H9 (cell line): ENCODE measurements at regions not wholly inside any gene's neighbourhood (a gene's known extent, or its start where the extent isn't known, plus 50 kb on each side); places are given as distances from the start of the nearest gene placed in this dataset.

Source experiments
- DNase-seq: peaks from one replicate; pipeline ENCODE4 v3.0.0-alpha.2; 2017
- H2AFZ ChIP-seq: one replicate; pipeline ENCODE4 v1.6.1; 2013; ENCODE audit warnings: mild to moderate bottlenecking, low read length, control low read depth, moderate library complexity
- H2AK5ac ChIP-seq: 2 replicates; pipeline ENCODE4 v1.6.1; 2013; ENCODE audit warnings: low read length, control low read depth, mixed read lengths; ENCODE audit not compliant: insufficient read length
- H2BK120ac ChIP-seq: one replicate; pipeline ENCODE4 v1.6.1; 2013; ENCODE audit warnings: low read depth, mild to moderate bottlenecking, low read length, control low read depth, inconsistent platforms; ENCODE audit not compliant: poor library complexity, severe bottlenecking
- H2BK12ac ChIP-seq: 2 replicates; pipeline ENCODE4 v1.6.1; 2013; ENCODE audit warnings: low read length, control low read depth, mixed read lengths, low read depth; ENCODE audit not compliant: insufficient read length
- H2BK15ac ChIP-seq: 2 replicates; pipeline ENCODE4 v1.6.1; 2013; ENCODE audit warnings: low read depth, low read length, control low read depth
- H2BK20ac ChIP-seq: one replicate; pipeline ENCODE4 v1.6.1; 2013; ENCODE audit warnings: low read depth, mild to moderate bottlenecking, low read length, control low read depth, inconsistent platforms; ENCODE audit not compliant: poor library complexity, severe bottlenecking
- H2BK5ac ChIP-seq: 2 replicates; pipeline ENCODE4 v1.6.1; 2013; ENCODE audit warnings: low read length, control low read depth, mixed read lengths; ENCODE audit not compliant: insufficient read length
- H3K14ac ChIP-seq: 2 replicates; pipeline ENCODE4 v1.6.1; 2013; ENCODE audit warnings: low read length, control low read depth; ENCODE audit not compliant: insufficient read depth
- H3K18ac ChIP-seq: 2 replicates; pipeline ENCODE4 v1.6.1; 2013; ENCODE audit warnings: low read depth, mild to moderate bottlenecking, mixed read lengths, low read length, control low read depth; ENCODE audit not compliant: insufficient read length
- H3K23ac ChIP-seq: 2 replicates; pipeline ENCODE4 v1.6.1; 2013; ENCODE audit warnings: low read length, control low read depth, mixed read lengths, low read depth; ENCODE audit not compliant: insufficient read length
- H3K23me2 ChIP-seq: 2 replicates; pipeline ENCODE4 v1.6.1; 2013; ENCODE audit warnings: low read depth, mild to moderate bottlenecking, mixed read lengths, low read length, control low read depth; ENCODE audit not compliant: insufficient read length, poor library complexity, severe bottlenecking
- H3K27ac ChIP-seq: 2 replicates; pipeline ENCODE4 v1.5.1; 2013; ENCODE audit warnings: low read length, control low read depth, mixed read lengths, low read depth; ENCODE audit not compliant: insufficient read length
- H3K27me3 ChIP-seq: 2 replicates; pipeline ENCODE4 v1.6.1; 2013; ENCODE audit warnings: low read length, control low read depth, inconsistent platforms; ENCODE audit not compliant: insufficient read depth
- H3K4ac ChIP-seq: 2 replicates; pipeline ENCODE4 v1.6.1; 2013; ENCODE audit warnings: low read depth, mild to moderate bottlenecking, control low read depth, inconsistent platforms, low read length, moderate library complexity
- H3K4me1 ChIP-seq: 2 replicates; pipeline ENCODE4 v1.6.1; 2013; ENCODE audit warnings: low read length, control low read depth, inconsistent platforms; ENCODE audit not compliant: insufficient read depth
- H3K4me2 ChIP-seq: 2 replicates; pipeline ENCODE4 v1.6.1; 2013; ENCODE audit warnings: low read length, control low read depth, mixed read lengths; ENCODE audit not compliant: insufficient read length, insufficient read depth
- H3K56ac ChIP-seq: 2 replicates; pipeline ENCODE4 v1.6.1; 2013; ENCODE audit warnings: low read depth, mild to moderate bottlenecking, mixed read lengths, low read length, control low read depth; ENCODE audit not compliant: insufficient read length
- H3K79me1 ChIP-seq: 2 replicates; pipeline ENCODE4 v1.6.1; 2013; ENCODE audit warnings: low read depth, mild to moderate bottlenecking, moderate library complexity, low read length, control low read depth, inconsistent platforms; ENCODE audit not compliant: insufficient read depth, poor library complexity, severe bottlenecking
- H3K79me2 ChIP-seq: 2 replicates; pipeline ENCODE4 v1.6.1; 2013; ENCODE audit warnings: low read length, control low read depth, inconsistent platforms; ENCODE audit not compliant: insufficient read depth
- H3K9ac ChIP-seq: 2 replicates; pipeline ENCODE4 v1.6.1; 2013; ENCODE audit warnings: low read length, control low read depth, mixed read lengths; ENCODE audit not compliant: insufficient read length; ENCODE audit errors: extremely low read depth
- H3K9me3 ChIP-seq: one replicate; pipeline ENCODE4 v1.6.1; 2013; ENCODE audit warnings: low read depth, low read length, inconsistent platforms; ENCODE audit not compliant: control insufficient read depth
- H3T11ph ChIP-seq: one replicate; pipeline ENCODE4 v1.6.1; 2013; ENCODE audit warnings: mild to moderate bottlenecking, low read length, control low read depth, inconsistent platforms
- H4K20me1 ChIP-seq: one replicate; pipeline ENCODE4 v1.6.1; 2013; ENCODE audit not compliant: control insufficient read depth, insufficient read length, insufficient read depth
- H4K5ac ChIP-seq: 2 replicates; pipeline ENCODE4 v1.6.1; 2013; ENCODE audit warnings: low read depth, mild to moderate bottlenecking, mixed read lengths, low read length, control low read depth; ENCODE audit not compliant: insufficient read length
- H4K8ac ChIP-seq: replicated peaks from 2 replicates; pipeline ENCODE4 v1.6.1; 2013; ENCODE audit warnings: low read length, control low read depth, mixed read lengths, low read depth; ENCODE audit not compliant: insufficient read length
- H4K91ac ChIP-seq: 2 replicates; pipeline ENCODE4 v1.6.1; 2013; ENCODE audit warnings: low read depth, mild to moderate bottlenecking, moderate library complexity, mixed read lengths, low read length, control low read depth; ENCODE audit not compliant: insufficient read length
- H3K27ac Mint-ChIP-seq, 3 experiments: 2 replicates in 2 of 3; 3 replicates in 1 of 3; pipeline ENCODE4 v1.8.0; 2020 to 2021; ENCODE audit warnings: mixed read lengths in 3 of 3, mild to moderate bottlenecking in 1 of 3, moderate library complexity in 1 of 3
- H3K27me3 Mint-ChIP-seq: 2 replicates; pipeline ENCODE4 v1.8.0; 2021; ENCODE audit warnings: low read depth, mild to moderate bottlenecking, moderate library complexity, mixed read lengths
- H3K36me3 Mint-ChIP-seq, 3 experiments: 2 replicates in 2 of 3; 3 replicates in 1 of 3; pipeline ENCODE4 v1.8.0; 2020 to 2021; ENCODE audit warnings: low read depth in 3 of 3, mixed read lengths in 3 of 3; ENCODE audit not compliant: insufficient read depth in 1 of 3
- H3K4me1 Mint-ChIP-seq, 2 experiments: 2 replicates each; pipeline ENCODE4 v1.8.0; 2020; ENCODE audit warnings: mixed read lengths in 2 of 2
- H3K4me3 Mint-ChIP-seq, 2 experiments: 2 replicates in 1 of 2; 3 replicates in 1 of 2; pipeline ENCODE4 v1.8.0; 2020 to 2021; ENCODE audit warnings: mild to moderate bottlenecking in 2 of 2, mixed read lengths in 2 of 2, moderate library complexity in 1 of 2
- H3K9me3 Mint-ChIP-seq, 2 experiments: 2 replicates in 1 of 2; 3 replicates in 1 of 2; pipeline ENCODE4 v1.8.0; 2020; ENCODE audit warnings: mild to moderate bottlenecking in 2 of 2, mixed read lengths in 2 of 2, moderate library complexity in 1 of 2
- CTCF ChIP-seq: fragments of 200-600 bp; sonication (generic); conservative IDR thresholded peaks from 3 replicates; pipeline ENCODE4 v1.8.0; 2021; ENCODE audit warnings: antibody characterized with exemption, mild to moderate bottlenecking
- WGBS: extraction: QIAGEN DNeasy Blood & Tissue Kit; methylation state at CpG from one replicate; pipeline ENCODE4 v1.1.7; 2013; ENCODE audit warnings: missing lambda C conversion rate, low lambda C conversion rate, mixed read lengths; ENCODE audit not compliant: insufficient read length; ENCODE audit errors: extremely low coverage; 5-methylcytosine and 5-hydroxymethylcytosine counted together

- H3K18ac ChIP-seq = no peak overlapping the region
- H3K9me3 Mint-ChIP-seq = no peaks in the 10 kb centered on the region
- no peak overlapping the region for H3K27ac ChIP-seq
- H3K27ac Mint-ChIP-seq = no peak overlapping the region
- no peak overlapping the region for H2BK120ac ChIP-seq
- H3K27me3 Mint-ChIP-seq = peaks cover 20% of the 10 kb centered on the region
- H2BK15ac ChIP-seq = no peak overlapping the region
- no peak overlapping the region for H4K8ac ChIP-seq
- H3K9me3 ChIP-seq = no peaks in the 10 kb centered on the region
- H3K56ac ChIP-seq = no peak overlapping the region
- H2BK12ac ChIP-seq = no peak overlapping the region
- no peaks in the 10 kb centered on the region for H3K27me3 ChIP-seq
- H4K5ac ChIP-seq = no peak overlapping the region
- H3K4me1 Mint-ChIP-seq = peaks cover 6% of the 10 kb centered on the region in 2 experiments
- H2BK5ac ChIP-seq = no peak overlapping the region
- no peak overlapping the region for H3K23ac ChIP-seq
- H3K36me3 Mint-ChIP-seq = no peaks in the 10 kb centered on the region
- no peaks in the 10 kb centered on the region for H3K79me2 ChIP-seq
- no peak overlapping the region for H3T11ph ChIP-seq
- no peak for TF ChIP-seq CTCF
- no peak overlapping the region for H2BK20ac ChIP-seq
- no peaks in the 10 kb centered on the region for H3K23me2 ChIP-seq
- H3K9ac ChIP-seq = no peak overlapping the region
- H4K91ac ChIP-seq = no peak overlapping the region
- no peaks in the 10 kb centered on the region for H3K79me1 ChIP-seq
- WGBS = no CpG with 5 or more reads among the region's 1 CpG
- H3K4ac ChIP-seq = no peak overlapping the region
- 0 out of 2 replicates have a peak, but pooled peaks cover 3% of the 10 kb centered on the region for H3K4me1 ChIP-seq
- H4K20me1 ChIP-seq = no peaks in the 10 kb centered on the region
- H3K4me2 ChIP-seq = no peak overlapping the region
- no peak overlapping the region for H2AK5ac ChIP-seq
- no peak overlapping the region for H3K14ac ChIP-seq
- no peak overlapping the region for H2AFZ ChIP-seq
- no peak for DNase-seq
- no peak overlapping the region for H3K4me3 Mint-ChIP-seq
Measured at GRCh38 chr11:127226380-127226779, 225.8 kb upstream of the KIRREL3 start.
